HT-29 (cell line): ENCODE measurements at regions not wholly inside any gene's neighbourhood (a gene's known extent, or its start where the extent isn't known, plus 50 kb on each side); places are given as distances from the start of the nearest gene placed in this dataset.

Experiments
- DNase-seq: peaks from one replicate; pipeline ENCODE4 v3.0.0-alpha.2; 2015; ENCODE audit warnings: low spot score

DNA sequence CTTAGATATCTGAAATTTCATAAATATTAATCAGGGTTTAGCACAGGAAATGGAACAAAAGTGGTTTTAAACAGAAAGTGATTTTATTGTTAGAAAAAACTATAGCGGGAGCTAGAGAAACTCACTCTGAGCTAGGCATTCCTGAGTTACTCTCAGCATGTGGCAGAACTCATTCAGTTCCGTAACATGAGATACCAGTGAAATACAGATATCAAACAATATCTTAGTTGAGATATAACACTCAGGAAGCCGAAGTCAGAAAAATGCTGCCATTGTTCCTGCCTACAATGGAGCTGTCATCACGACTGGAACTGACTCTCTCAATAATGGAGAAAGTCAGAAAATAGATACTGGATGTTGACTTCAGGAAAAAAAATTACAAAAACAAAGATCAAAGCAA lies 1428.7 kb downstream of the PCDH18 start:
- DNase-seq: no peak

GRCh38 chr4:136097676-136098075 lies 1434.6 kb downstream of the PCDH18 start:
- DNase-seq: no peak

DNA sequence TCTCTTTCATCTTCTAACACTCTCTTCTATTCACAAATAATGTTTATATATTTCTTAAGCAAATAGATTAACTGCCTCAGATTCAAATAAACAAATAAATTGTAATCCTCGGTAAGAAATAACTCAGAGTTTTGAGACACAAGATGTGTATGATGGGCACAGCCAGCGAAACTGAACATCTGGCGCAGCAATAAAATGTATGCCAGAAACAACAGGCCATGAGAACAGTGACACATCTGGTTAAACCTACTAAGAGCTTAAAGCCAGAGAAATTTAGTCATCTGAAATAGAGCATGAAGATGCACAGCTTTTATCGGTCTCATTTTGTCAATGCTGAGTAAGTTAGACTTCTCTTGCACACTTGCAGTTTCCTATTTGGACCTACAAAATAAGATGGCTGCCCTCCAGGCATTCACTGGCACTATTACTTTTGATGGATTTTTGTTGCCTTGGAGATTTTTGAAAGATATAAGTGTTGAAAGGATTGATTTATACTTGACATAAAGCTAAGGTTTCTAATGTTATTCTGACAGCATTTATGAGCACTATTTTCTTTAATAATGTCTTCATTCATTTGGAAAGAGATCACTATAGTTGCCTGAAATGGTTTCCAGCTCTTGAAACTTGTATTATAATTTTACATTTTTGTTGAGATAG lies 1444.0 kb downstream of the PCDH18 start:
- no peak for DNase-seq

- DNase-seq: no peak
Measured at GRCh38 chr4:136078976-136079375, 1453.3 kb downstream of the PCDH18 start.

GRCh38 chr4:136056748-136057147 lies 1475.5 kb downstream of the PCDH18 start:
- DNase-seq: no peak

DNA sequence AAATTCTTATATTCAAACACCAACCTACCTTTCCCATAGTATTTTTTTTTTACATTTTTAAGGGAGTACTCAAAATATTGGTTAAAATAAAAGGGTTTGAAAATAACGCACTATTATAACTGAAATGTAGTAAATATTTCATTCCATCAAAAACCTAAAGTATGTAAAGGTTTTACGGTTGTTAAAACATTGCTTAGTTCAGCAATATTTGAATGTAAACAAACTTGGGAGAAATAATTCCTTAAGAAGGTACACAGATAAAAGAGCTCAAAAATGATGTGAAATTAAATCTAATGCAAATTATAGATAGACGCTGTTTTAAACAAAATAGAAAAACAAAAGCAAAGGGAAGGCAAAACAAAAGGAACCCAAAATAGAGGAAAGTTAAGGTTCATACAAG lies 1476.9 kb downstream of the PCDH18 start:
- DNase-seq: no peak

DNA sequence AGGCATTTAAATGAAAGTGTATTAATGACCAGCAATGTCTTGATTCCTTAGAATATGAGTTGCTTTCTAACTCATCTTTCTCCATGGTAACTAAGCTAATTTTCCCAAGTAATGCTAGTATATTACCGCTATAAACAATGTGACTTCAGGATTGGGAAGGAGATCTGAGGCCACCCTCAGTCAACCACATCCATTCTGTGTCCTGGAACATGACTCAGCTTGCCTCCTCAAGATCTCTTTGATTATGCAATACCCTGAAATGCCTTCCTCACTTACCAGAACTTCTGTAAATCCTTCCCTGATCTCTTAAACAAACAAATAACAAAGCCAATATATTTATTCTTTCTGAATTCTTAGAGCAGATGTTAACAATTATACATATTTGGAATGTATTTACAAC lies 1495.5 kb downstream of the PCDH18 start:
- DNase-seq: no peak

DNA sequence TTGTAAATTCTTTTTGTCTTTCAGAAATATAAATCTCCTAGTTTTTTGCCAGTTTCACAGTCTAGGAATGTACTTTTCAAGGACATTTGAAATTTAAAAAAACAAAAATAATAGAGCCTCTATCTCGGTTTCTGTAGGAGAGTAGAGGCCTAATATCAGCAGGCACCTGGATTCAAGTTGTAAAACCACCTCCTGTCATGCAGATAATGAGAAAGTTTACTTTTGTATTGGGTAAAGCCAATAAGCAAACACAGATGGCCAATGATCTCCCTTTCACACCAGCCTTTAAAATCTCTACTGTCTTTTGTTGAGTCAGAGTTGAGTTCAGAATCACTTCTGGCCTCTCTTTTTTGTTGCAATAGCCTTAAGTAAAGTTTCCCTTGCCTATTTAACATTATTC lies 1499.9 kb downstream of the PCDH18 start:
- DNase-seq: no peak

DNA sequence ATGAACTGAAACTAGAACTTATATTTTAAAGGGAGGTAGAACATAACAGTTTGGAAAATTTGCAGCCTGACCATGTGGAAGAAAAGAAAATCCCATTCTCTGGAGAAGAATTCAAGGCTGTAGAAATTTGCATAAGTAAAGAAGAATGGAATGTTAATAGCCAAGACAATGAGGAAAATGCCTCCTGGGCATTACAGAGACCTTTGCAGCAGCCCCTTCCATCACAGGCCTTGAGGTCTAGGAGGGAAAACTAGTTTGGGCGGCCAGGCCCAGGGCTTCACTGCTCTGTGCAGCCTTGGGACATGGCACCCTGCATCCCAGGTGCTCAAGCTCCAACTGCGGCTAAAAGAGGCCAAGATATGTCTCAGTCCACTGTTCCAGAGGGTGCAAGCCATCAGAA lies 1506.8 kb downstream of the PCDH18 start:
- no peak for DNase-seq

GRCh38 chr4:136017556-136017955 lies 1514.7 kb downstream of the PCDH18 start:
- no peak for DNase-seq

GRCh38 chr4:136012220-136012619 lies 1520.1 kb downstream of the PCDH18 start:
- DNase-seq: no peak

GRCh38 chr4:136009258-136009832 lies 1522.9 kb downstream of the PCDH18 start:
- DNase-seq: no peak

GRCh38 chr4:136007991-136008390 lies 1524.3 kb downstream of the PCDH18 start:
- DNase-seq: no peak

- no peak for DNase-seq
Measured at GRCh38 chr4:136002316-136002715, 1530.0 kb downstream of the PCDH18 start.

DNA sequence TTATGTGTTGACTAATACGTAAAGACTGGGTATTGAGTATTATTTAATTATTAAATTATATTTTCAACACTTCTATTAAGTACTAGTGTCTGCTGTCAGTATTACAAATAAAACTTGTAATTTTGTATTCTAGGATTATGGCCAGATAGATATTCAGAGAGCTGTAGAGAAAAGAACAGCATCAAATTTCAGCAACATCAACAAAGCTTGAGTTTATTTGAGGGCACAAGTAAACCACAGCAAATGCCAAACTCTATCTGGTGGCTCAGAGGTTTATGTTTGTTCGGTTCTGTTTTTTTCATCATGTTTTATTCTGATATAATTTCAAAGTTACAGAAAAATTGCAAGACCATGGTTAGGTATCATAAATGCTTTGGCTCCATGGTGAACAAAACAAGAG lies 1530.5 kb downstream of the PCDH18 start:
- no peak for DNase-seq

GRCh38 chr4:136000246-136000645 lies 1532.0 kb downstream of the PCDH18 start:
- DNase-seq: no peak

GRCh38 chr4:135994360-135994759 lies 1537.9 kb downstream of the PCDH18 start:
- no peak for DNase-seq

DNA sequence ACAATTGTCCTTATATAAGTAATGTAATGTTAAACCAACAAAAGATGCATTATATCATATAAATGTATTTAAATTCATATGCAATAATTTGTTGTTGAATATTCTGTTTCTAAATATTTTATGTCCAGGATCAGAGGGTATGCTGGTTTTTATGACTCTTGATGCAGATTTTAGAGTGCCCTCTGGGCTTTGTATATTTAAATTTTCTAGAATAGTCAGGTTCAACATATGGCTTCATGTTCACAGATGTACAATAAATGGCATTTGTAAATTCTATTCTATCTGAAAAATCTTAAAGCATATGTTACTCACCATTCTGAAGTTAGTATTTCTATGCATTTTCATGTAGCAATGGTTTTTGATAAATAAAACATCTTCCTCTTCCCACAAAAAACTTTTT lies 1555.4 kb downstream of the PCDH18 start:
- no peak for DNase-seq

DNA sequence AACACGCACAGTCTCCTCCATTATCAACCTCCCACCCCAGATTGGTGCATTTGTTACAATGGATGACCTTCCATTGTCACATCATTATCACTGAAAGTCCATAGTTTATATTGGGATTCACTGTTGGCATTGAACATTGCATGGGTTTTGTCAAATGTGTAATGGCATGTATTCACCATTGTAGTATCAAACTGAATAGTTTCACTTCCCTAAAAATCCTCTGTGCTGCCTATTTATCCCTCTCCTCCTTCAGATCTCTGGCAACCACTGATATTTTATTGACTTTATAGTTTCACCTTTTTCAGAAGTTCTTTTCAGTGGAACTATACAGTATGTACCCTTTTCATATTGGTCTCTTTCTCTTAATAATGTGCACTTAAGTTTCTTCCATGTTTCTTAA lies 1565.4 kb downstream of the PCDH18 start:
- no peak for DNase-seq

DNA sequence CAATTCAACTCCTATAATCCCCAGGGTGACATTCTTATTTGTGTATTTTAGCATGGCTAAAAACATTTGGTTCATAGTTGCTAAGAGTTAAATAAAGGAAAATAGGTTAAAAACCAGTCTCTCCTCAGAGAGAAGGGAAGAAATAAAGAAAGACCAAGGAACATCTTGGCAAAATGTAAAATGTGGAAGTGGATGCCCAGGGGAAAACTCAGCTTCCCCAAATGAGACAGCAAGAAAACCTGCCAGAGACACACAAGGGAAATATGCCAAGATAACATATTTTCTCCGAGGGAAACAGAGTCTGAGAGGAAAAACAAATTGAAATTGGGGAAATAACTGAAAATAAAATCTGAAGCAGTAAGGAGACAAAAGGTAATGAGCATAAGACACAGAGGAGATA lies 1569.3 kb downstream of the PCDH18 start:
- no peak for DNase-seq

- no peak for DNase-seq
Measured at GRCh38 chr4:135949931-135950330, 1582.4 kb downstream of the PCDH18 start.

DNA sequence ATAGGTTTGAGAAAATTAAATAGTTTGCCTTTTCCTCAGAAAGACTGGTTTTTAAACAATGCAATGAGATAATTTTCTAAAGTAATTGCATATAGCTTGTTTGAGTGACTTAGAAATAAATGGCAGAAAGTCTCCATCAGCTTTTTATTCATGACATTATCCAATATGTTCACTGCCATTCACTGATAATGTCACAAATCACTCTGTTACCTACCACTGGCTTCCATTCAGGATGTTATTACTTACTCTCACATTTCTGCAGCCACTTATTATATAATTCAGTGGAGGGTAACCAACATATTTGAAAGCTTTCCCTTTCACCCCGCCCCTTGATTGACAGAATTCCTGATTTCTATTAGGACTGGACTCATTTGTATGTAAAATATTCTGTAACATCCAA lies 1583.5 kb downstream of the PCDH18 start:
- DNase-seq: no peak

GRCh38 chr4:135941671-135942070 lies 1590.6 kb downstream of the PCDH18 start:
- no peak for DNase-seq

GRCh38 chr4:135934026-135934425 lies 1598.3 kb downstream of the PCDH18 start:
- DNase-seq: no peak
